T-helper 1 cell (primary cell): ENCODE measurements at regions not wholly inside any gene's neighbourhood (a gene's known extent, or its start where the extent isn't known, plus 50 kb on each side); places are given as distances from the start of the nearest gene placed in this dataset.
A peak's percentile ranks its signal among the peaks of the same experiment; 100 is the strongest.

Experiments used
- DNase-seq, 5 donors: peaks; one replicate each; pipeline ENCODE4 v3.0.0-alpha.2; 2012 to 2020

DNA sequence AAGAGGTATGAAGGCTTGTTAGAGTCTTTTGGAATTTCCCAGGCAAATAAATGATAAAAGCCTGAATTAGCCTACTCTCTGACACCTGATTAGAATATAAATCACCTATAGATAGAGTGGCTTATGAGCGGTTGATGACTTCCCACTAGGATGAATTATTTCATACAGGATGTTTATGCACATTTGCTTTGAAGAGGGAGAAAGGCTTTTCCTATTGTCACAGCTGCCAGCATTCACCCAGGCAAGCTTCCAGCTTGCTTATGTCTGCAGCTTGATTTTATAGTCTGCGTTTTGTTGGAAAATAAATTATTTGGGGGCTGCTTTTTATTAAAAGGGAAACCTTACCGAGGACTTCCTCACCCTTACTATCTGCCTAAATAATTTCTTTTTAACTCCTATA lies 51.3 kb upstream of the EIF2S2 start:
- no peak for DNase-seq

DNA sequence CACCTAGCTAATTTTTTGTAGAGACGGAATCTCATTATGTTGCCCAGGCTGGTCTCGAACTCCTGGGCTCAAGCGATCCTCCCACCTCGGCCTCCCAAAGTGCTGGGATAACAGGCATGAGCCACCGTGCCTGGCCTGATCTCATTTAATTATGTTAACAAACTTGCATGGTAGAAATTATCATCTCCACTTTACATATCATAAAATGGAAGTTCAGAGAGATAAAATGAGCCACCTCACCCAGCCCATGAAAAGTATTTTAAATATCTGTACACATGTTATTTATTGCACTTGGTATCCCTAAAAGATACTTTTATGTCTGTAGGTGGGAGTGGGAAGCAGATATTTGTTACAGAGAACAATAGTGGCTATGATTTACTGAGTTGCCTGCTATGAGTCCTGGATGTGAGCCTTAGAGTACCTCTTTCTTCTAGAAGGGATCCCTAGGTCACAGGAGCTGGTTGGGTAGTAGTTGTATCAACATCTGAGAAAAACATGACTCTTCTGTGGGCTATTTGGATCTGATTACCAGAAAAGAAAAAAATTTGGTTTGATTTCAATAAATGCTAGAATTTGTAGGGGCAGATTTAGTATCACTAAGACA lies 52.4 kb upstream of the EIF2S2 start:
- no peak for DNase-seq

- no peak for DNase-seq
These were observed 53.1 kb upstream of the EIF2S2 start for GRCh38 chr20:34165018-34165619.

GRCh38 chr20:34171640-34172039 lies 59.6 kb upstream of the EIF2S2 start:
- DNase-seq, result no peak

DNA sequence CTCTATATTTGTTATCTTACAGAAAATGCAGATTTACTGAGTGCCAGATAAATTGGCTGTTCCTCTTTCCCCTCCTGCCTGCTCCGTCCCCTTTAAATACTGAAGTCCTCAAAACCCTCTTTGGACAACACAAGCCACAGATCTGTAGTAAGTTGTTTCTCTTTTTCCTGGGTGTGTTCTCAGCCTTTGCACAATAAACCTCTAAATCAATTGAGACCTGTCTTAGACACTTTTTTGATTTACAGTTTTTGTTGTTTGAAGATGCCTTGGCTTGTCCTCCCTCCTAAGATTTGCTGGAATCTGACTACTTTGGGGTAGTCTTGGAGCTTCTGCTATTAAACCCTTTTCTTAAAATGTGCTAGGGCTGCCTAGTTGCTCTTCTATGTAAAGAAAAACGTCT lies 60.9 kb upstream of the EIF2S2 start:
- no peak for DNase-seq

- no peak for DNase-seq
These were observed 63.0 kb upstream of the EIF2S2 start for GRCh38 chr20:34175079-34175478.

DNA sequence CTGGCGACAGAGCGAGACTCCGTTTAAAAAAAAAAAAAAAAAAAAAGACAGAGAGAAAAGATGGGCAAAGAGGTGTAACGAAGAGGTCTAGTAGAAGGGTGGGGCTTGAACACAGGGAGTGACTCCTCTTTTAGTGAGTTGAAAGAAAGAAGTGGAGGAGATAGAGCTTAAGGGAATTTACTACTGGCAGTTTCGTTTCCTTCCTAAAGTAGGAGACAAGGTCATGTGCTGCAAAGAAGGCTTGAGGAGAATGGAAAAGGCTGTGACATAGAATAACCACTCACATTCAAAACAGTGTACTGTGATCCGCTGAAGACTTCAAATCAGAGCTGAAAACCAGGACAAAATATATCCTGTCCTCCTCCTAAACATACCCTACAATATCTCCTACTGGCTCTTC lies 63.8 kb upstream of the EIF2S2 start:
- DNase-seq, result no peak

- DNase-seq, result no peak
These were observed 64.2 kb upstream of the ASIP start for GRCh38 chr20:34177052-34177451.

- no peak for DNase-seq
These were observed 61.4 kb upstream of the ASIP start for GRCh38 chr20:34179637-34180360.

DNA sequence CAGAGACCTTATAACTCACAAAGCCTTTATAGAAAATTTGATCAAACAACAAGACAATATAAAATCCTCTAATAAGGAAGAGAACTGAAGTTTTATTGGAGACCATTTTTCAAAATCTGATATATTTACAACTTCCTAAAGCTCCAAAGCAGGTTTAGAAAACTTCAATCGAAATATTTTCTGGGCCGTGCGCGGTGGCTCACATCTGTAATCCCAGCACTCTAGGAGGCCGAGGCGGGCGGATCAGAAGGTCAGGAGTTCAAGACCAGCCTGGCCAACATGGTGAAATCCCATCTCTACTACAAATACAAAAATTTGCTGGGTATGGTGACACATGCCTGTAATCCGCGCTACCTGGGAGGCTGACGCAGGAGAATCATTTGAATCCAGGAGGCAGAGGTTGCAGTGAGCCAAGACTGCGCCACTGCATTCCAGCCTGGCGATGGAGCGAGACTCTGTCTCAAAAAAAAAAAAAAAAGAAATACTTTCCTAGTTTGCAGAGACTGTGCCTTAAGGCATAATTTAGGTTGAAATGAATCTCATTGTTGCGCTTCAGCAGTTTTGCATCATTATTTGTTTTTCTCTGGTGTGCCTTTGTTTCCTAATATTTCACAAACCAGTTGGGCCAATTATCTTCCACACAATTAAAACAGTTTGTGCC lies 60.6 kb upstream of the ASIP start:
- DNase-seq, result no peak

- no peak for DNase-seq
These were observed 59.7 kb upstream of the ASIP start for GRCh38 chr20:34181484-34181883.

GRCh38 chr20:34185766-34186620 lies 55.2 kb upstream of the ASIP start:
- no peak for DNase-seq

GRCh38 chr20:34189572-34190163 lies 51.6 kb upstream of the ASIP start:
- no peak for DNase-seq

GRCh38 chr20:34190262-34190661 lies 51.0 kb upstream of the ASIP start:
- DNase-seq, result no peak

- DNase-seq, result peak in 1 of 5 donors; percentile 16
These were observed 50.5 kb upstream of the ASIP start for GRCh38 chr20:34190679-34191090.
